Prostate gland (tissue), 2 donors: ENCODE measurements at regions not wholly inside any gene's neighbourhood (a gene's known extent, or its start where the extent isn't known, plus 50 kb on each side); places are given as distances from the start of the nearest gene placed in this dataset.

ENCODE experiments used
- POLR2A ChIP-seq: fragments of 450-650 bp; IDR thresholded peaks from one replicate; pipeline ENCODE4 v1.6.1; 2016; ENCODE audit warnings: antibody characterized with exemption, mild to moderate bottlenecking
- POLR2AphosphoS5 ChIP-seq: sonication (generic); formaldehyde crosslinking; IDR thresholded peaks from one replicate; pipeline ENCODE4 v1.6.1; 2017; ENCODE audit warnings: antibody characterized with exemption
- TF ChIP-seq, protein P1 (sequence below), 4 experiments: fragments of 200-600 bp in 2 of 4; fragments of 450-650 bp in 2 of 4; sonication (generic) in 2 of 4; IDR thresholded peaks; 1 replicate in 3 of 4; 2 replicates in 1 of 4; pipeline ENCODE4 v1.5.1; 2016 to 2019; ENCODE audit warnings: antibody characterized with exemption in 4 of 4, mild to moderate bottlenecking in 2 of 4, moderate library complexity in 2 of 4

DNA sequence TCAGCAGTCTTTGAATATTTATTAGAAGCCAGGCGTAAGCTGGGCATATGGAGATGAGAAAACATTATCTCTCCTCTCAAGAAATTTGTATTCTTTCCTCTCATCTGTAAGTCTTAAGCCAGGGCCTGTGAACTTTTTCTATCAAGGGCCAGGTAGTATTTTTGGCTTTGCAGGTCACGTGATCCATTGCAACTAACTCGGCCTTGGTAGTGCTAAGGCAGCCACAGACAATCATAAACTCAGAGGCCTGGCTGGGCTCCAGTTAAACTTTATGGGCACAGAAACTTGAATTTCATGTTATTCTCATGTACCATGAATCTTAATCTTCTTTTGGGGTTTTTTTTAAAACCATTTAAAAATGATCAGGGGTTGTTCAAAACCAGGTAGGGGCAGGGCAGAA, 117.4 kb upstream of the PELI2 start:
- TF ChIP-seq, protein P1, sequence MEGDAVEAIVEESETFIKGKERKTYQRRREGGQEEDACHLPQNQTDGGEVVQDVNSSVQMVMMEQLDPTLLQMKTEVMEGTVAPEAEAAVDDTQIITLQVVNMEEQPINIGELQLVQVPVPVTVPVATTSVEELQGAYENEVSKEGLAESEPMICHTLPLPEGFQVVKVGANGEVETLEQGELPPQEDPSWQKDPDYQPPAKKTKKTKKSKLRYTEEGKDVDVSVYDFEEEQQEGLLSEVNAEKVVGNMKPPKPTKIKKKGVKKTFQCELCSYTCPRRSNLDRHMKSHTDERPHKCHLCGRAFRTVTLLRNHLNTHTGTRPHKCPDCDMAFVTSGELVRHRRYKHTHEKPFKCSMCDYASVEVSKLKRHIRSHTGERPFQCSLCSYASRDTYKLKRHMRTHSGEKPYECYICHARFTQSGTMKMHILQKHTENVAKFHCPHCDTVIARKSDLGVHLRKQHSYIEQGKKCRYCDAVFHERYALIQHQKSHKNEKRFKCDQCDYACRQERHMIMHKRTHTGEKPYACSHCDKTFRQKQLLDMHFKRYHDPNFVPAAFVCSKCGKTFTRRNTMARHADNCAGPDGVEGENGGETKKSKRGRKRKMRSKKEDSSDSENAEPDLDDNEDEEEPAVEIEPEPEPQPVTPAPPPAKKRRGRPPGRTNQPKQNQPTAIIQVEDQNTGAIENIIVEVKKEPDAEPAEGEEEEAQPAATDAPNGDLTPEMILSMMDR (IDR thresholded peaks at IDR 0.05) = no peak
- no peak for TF ChIP-seq POLR2A
- no peak for TF ChIP-seq POLR2AphosphoS5
